Keratinocyte (primary cell): ENCODE measurements at regions not wholly inside any gene's neighbourhood (a gene's known extent, or its start where the extent isn't known, plus 50 kb on each side); places are given as distances from the start of the nearest gene placed in this dataset.

Source experiments
- DNase-seq: peaks from one replicate; pipeline ENCODE4 v3.0.0-alpha.2; 2011; ENCODE audit warnings: low read depth, missing footprints, low spot score
- FAIRE-seq: peaks from 2 replicates; lab custom pipeline; 2011; peaks lifted over from hg19 to GRCh38; lab: Jason Lieb, UNC
- H2AFZ ChIP-seq: 2 replicates; pipeline ENCODE4 v1.6.0; 2012; ENCODE audit warnings: low read length, control low read depth, inconsistent platforms; ENCODE audit not compliant: control insufficient read depth
- H3K27ac ChIP-seq: 2 replicates; pipeline ENCODE4 v1.5.1; 2011; ENCODE audit warnings: low read length; ENCODE audit not compliant: control insufficient read depth, insufficient read depth
- H3K27me3 ChIP-seq: 3 replicates; pipeline ENCODE4 v1.6.0; 2011; ENCODE audit warnings: low read length; ENCODE audit not compliant: control insufficient read depth, insufficient read depth; ENCODE audit errors: extremely low read depth
- H3K36me3 ChIP-seq, 2 experiments: 2 replicates in 1 of 2; 3 replicates in 1 of 2; pipeline ENCODE4 v1.5.1; 2011; ENCODE audit warnings: low read length in 2 of 2, mild to moderate bottlenecking in 1 of 2; ENCODE audit not compliant: control insufficient read depth in 2 of 2, insufficient read depth in 2 of 2; ENCODE audit errors: extremely low read depth in 1 of 2
- H3K4me1 ChIP-seq: 3 replicates; pipeline ENCODE4 v1.5.1; 2011; ENCODE audit warnings: low read length; ENCODE audit not compliant: control insufficient read depth, insufficient read depth; ENCODE audit errors: extremely low read depth
- H3K4me2 ChIP-seq: 3 replicates; pipeline ENCODE4 v1.6.0; 2011; ENCODE audit warnings: low read depth, low read length; ENCODE audit not compliant: control insufficient read depth, insufficient read depth; ENCODE audit errors: extremely low read depth
- H3K4me3 ChIP-seq, 3 experiments: fragments of 200-600 bp in 1 of 3; sonication (generic) in 1 of 3; 2 replicates in 2 of 3; 3 replicates in 1 of 3; pipeline ENCODE4 v1.5.1; 2011 to 2016; ENCODE audit warnings: low read length in 3 of 3, mild to moderate bottlenecking in 3 of 3, control low read depth in 2 of 3, inconsistent platforms in 1 of 3, low read depth in 1 of 3, mixed read lengths in 1 of 3, mixed run types in 1 of 3, moderate library complexity in 1 of 3; ENCODE audit not compliant: control insufficient read depth in 2 of 3, insufficient read depth in 2 of 3; ENCODE audit errors: extremely low read depth in 1 of 3
- H3K79me2 ChIP-seq: 2 replicates; pipeline ENCODE4 v1.6.0; 2012; ENCODE audit warnings: low read length; ENCODE audit not compliant: control insufficient read depth, insufficient read depth
- H3K9ac ChIP-seq: 3 replicates; pipeline ENCODE4 v1.6.0; 2011; ENCODE audit warnings: low read length; ENCODE audit not compliant: control insufficient read depth, insufficient read depth; ENCODE audit errors: extremely low read depth
- H3K9me1 ChIP-seq: 3 replicates; pipeline ENCODE4 v1.6.0; 2011; ENCODE audit warnings: low read length; ENCODE audit not compliant: control insufficient read depth, insufficient read depth; ENCODE audit errors: extremely low read depth
- H3K9me3 ChIP-seq: 2 replicates; pipeline ENCODE4 v1.5.1; 2012; ENCODE audit warnings: low read depth, low read length; ENCODE audit not compliant: control insufficient read depth
- H4K20me1 ChIP-seq: 3 replicates; pipeline ENCODE4 v1.6.0; 2011; ENCODE audit warnings: low read length; ENCODE audit not compliant: control insufficient read depth, insufficient read depth; ENCODE audit errors: extremely low read depth
- CTCF ChIP-seq, 3 experiments: IDR thresholded peaks in 1 of 3; conservative IDR thresholded peaks in 1 of 3; optimal IDR thresholded peaks in 1 of 3; 2 replicates in 2 of 3; 3 replicates in 1 of 3; pipeline versions ENCODE3 to v1.5.1; 2011; ENCODE audit warnings: low read length in 3 of 3, mild to moderate bottlenecking in 3 of 3, moderate library complexity in 2 of 3, control low read depth in 1 of 3, inconsistent platforms in 1 of 3; ENCODE audit not compliant: insufficient read depth in 2 of 3; ENCODE audit errors: extremely low read depth in 1 of 3
- EZH2 ChIP-seq: IDR thresholded peaks from one replicate; pipeline ENCODE4 v1.6.1; 2012; ENCODE audit warnings: inconsistent platforms, mild to moderate bottlenecking, low read length, moderate library complexity
- dilution Hi-C: fragments of 300-500 bp; cut with MboI; formaldehyde crosslinking; loops from one replicate; pipeline ENCODE4 v1.7.0; 2020; ENCODE audit warnings: low sequenced_read_pairs; ENCODE audit not compliant: extremely low pct_ligation_motif_present

- Histone ChIP-seq H3K9me1 (no peaks in the 10 kb centered on the region), H3K4me2 (no peak overlapping the region), H4K20me1 (no peaks in the 10 kb centered on the region), H3K79me2 (no peaks in the 10 kb centered on the region), H3K36me3 (no peaks in the 10 kb centered on the region), H2AFZ (no peak overlapping the region), H3K4me1 (no peaks in the 10 kb centered on the region), H3K27ac (no peak overlapping the region), H3K27me3 (no peaks in the 10 kb centered on the region), H3K9ac (no peak overlapping the region), H3K4me3 (no peak overlapping the region), H3K9me3 (no peaks in the 10 kb centered on the region)
- FAIRE-seq, result no peak
- TF ChIP-seq EZH2 (no peak), CTCF (optimal IDR thresholded peaks at IDR 0.05 in 1 of 3, IDR thresholded peaks at IDR 0.05 in 1 of 3, conservative IDR thresholded peaks at IDR 0.05 in 1 of 3; ENCODE audit: extremely low read depth in 1 of 3, insufficient read depth in 2 of 3, low read length in 3 of 3) (no peak)
- dilution Hi-C loops, result no loop called here
- DNase-seq, result no peak
These were observed 374.9 kb upstream of the ROBO1 start for GRCh38 chr3:80142714-80143113.

- Histone ChIP-seq H2AFZ (no peak overlapping the region), H3K4me2 (no peak overlapping the region), H4K20me1 (no peaks in the 10 kb centered on the region), H3K4me3 (no peak overlapping the region), H3K79me2 (no peaks in the 10 kb centered on the region), H3K27ac (no peak overlapping the region), H3K36me3 (no peaks in the 10 kb centered on the region), H3K27me3 (no peaks in the 10 kb centered on the region), H3K9ac (no peak overlapping the region), H3K9me3 (no peaks in the 10 kb centered on the region), H3K4me1 (no peaks in the 10 kb centered on the region), H3K9me1 (no peaks in the 10 kb centered on the region)
- no peak for DNase-seq
- TF ChIP-seq CTCF (optimal IDR thresholded peaks at IDR 0.05 in 1 of 3, IDR thresholded peaks at IDR 0.05 in 1 of 3, conservative IDR thresholded peaks at IDR 0.05 in 1 of 3; ENCODE audit: extremely low read depth in 1 of 3, insufficient read depth in 2 of 3, low read length in 3 of 3), result no peak
- no peak for TF ChIP-seq EZH2
- no peak for FAIRE-seq
- dilution Hi-C loops, result no loop called here
These were observed 373.8 kb upstream of the ROBO1 start for GRCh38 chr3:80141557-80141956.
